Lower leg skin (tissue), 3 donors: ENCODE measurements at regions not wholly inside any gene's neighbourhood (a gene's known extent, or its start where the extent isn't known, plus 50 kb on each side); places are given as distances from the start of the nearest gene placed in this dataset.
"Not testable (repeated sequence)": the region's sequence is repeated elsewhere in the genome, so short reads cannot be mapped to it uniquely, and the experiment has no call there.

Experiments used
- POLR2A ChIP-seq, 2 donors: fragments of 450-650 bp; IDR thresholded peaks; one replicate each; pipeline ENCODE4 v1.6.1; 2016 to 2017; ENCODE audit warnings: antibody characterized with exemption in 2 of 2, mild to moderate bottlenecking in 1 of 2, moderate library complexity in 1 of 2
- TF ChIP-seq, protein P1 (sequence below), 3 donors: fragments of 450-650 bp; IDR thresholded peaks; one replicate each; pipeline ENCODE4 v1.5.1; 2016; ENCODE audit warnings: antibody characterized with exemption in 3 of 3, mild to moderate bottlenecking in 3 of 3, moderate library complexity in 2 of 3

- not testable (repeated sequence) for TF ChIP-seq POLR2A (IDR thresholded peaks at IDR 0.05)
- TF ChIP-seq, protein P1, sequence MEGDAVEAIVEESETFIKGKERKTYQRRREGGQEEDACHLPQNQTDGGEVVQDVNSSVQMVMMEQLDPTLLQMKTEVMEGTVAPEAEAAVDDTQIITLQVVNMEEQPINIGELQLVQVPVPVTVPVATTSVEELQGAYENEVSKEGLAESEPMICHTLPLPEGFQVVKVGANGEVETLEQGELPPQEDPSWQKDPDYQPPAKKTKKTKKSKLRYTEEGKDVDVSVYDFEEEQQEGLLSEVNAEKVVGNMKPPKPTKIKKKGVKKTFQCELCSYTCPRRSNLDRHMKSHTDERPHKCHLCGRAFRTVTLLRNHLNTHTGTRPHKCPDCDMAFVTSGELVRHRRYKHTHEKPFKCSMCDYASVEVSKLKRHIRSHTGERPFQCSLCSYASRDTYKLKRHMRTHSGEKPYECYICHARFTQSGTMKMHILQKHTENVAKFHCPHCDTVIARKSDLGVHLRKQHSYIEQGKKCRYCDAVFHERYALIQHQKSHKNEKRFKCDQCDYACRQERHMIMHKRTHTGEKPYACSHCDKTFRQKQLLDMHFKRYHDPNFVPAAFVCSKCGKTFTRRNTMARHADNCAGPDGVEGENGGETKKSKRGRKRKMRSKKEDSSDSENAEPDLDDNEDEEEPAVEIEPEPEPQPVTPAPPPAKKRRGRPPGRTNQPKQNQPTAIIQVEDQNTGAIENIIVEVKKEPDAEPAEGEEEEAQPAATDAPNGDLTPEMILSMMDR (IDR thresholded peaks at IDR 0.05): not testable (repeated sequence)
These were observed 237.0 kb downstream of the ZNF37A start for GRCh38 chr10:38331106-38331505.
